Neuronal stem cell (in vitro differentiated cells): ENCODE measurements at regions not wholly inside any gene's neighbourhood (a gene's known extent, or its start where the extent isn't known, plus 50 kb on each side); places are given as distances from the start of the nearest gene placed in this dataset.
"Not testable (repeated sequence)": the region's sequence is repeated elsewhere in the genome, so short reads cannot be mapped to it uniquely, and the experiment has no call there.

Experiments used
- DNase-seq: peaks from one replicate; pipeline ENCODE4 v3.0.0-alpha.2; 2013; ENCODE audit warnings: low spot score
- H2AFZ ChIP-seq: one replicate; pipeline ENCODE4 v1.6.1; 2013; ENCODE audit warnings: mild to moderate bottlenecking, low read length, inconsistent platforms
- H2AK5ac ChIP-seq: 2 replicates; pipeline ENCODE4 v1.6.1; 2013; ENCODE audit warnings: low read depth, mild to moderate bottlenecking, inconsistent platforms, low read length, moderate library complexity, mixed read lengths
- H2BK120ac ChIP-seq: 2 replicates; pipeline ENCODE4 v1.6.1; 2013; ENCODE audit warnings: low read depth, mild to moderate bottlenecking, inconsistent platforms, low read length, moderate library complexity, mixed read lengths
- H2BK12ac ChIP-seq: one replicate; pipeline ENCODE4 v1.6.1; 2013; ENCODE audit warnings: low read length, inconsistent platforms
- H2BK15ac ChIP-seq: 2 replicates; pipeline ENCODE4 v1.6.1; 2013; ENCODE audit warnings: mild to moderate bottlenecking, low read length, inconsistent platforms, mixed read lengths
- H2BK5ac ChIP-seq: one replicate; pipeline ENCODE4 v1.6.1; 2013; ENCODE audit warnings: inconsistent platforms, mild to moderate bottlenecking, low read length, moderate library complexity
- H3K14ac ChIP-seq: one replicate; pipeline ENCODE4 v1.6.1; 2013; ENCODE audit warnings: low read length, inconsistent platforms
- H3K18ac ChIP-seq: 2 replicates; pipeline ENCODE4 v1.6.1; 2013; ENCODE audit warnings: low read length, inconsistent platforms
- H3K23ac ChIP-seq: 2 replicates; pipeline ENCODE4 v1.6.1; 2013; ENCODE audit warnings: low read depth, mild to moderate bottlenecking, mixed read lengths, low read length, inconsistent platforms; ENCODE audit not compliant: poor library complexity
- H3K27ac ChIP-seq: replicated peaks from 3 replicates; pipeline ENCODE4 v1.5.1; 2013; ENCODE audit warnings: low read length, inconsistent platforms
- H3K27me3 ChIP-seq, 3 experiments: 2 replicates each; pipeline ENCODE4 v1.6.1; 2013; ENCODE audit warnings: low read length in 3 of 3, mild to moderate bottlenecking in 2 of 3, inconsistent platforms in 1 of 3, low read depth in 1 of 3, mixed read lengths in 1 of 3, moderate library complexity in 1 of 3; ENCODE audit not compliant: control insufficient read depth in 3 of 3, insufficient read depth in 3 of 3
- H3K36me3 ChIP-seq, 2 donors: replicated peaks in 1 of 2; 2 replicates each; pipeline ENCODE4 v1.6.1; 2013; ENCODE audit warnings: low read length in 2 of 2; ENCODE audit not compliant: control insufficient read depth in 2 of 2, insufficient read depth in 2 of 2
- H3K4ac ChIP-seq: 2 replicates; pipeline ENCODE4 v1.6.1; 2013; ENCODE audit warnings: inconsistent platforms, mild to moderate bottlenecking, low read length, moderate library complexity
- H3K4me1 ChIP-seq, 2 donors: 1 replicate in 1 of 2; 2 replicates in 1 of 2; pipeline ENCODE4 v1.6.1; 2013; ENCODE audit warnings: low read length in 2 of 2, low read depth in 1 of 2; ENCODE audit not compliant: control insufficient read depth in 2 of 2, insufficient read depth in 1 of 2
- H3K4me2 ChIP-seq: one replicate; pipeline ENCODE4 v1.6.1; 2013; ENCODE audit warnings: mild to moderate bottlenecking, low read length, inconsistent platforms; ENCODE audit not compliant: insufficient read depth, poor library complexity, severe bottlenecking
- H3K4me3 ChIP-seq, 2 donors: 2 replicates each; pipeline ENCODE4 v1.5.1; 2013; ENCODE audit warnings: low read length in 2 of 2, mild to moderate bottlenecking in 2 of 2, inconsistent platforms in 1 of 2, moderate library complexity in 1 of 2
- H3K79me1 ChIP-seq: one replicate; pipeline ENCODE4 v1.6.1; 2013; ENCODE audit warnings: low read depth, mild to moderate bottlenecking, inconsistent platforms, low read length, moderate library complexity
- H3K9ac ChIP-seq: one replicate; pipeline ENCODE4 v1.6.1; 2013; ENCODE audit warnings: mild to moderate bottlenecking, low read depth, low read length, inconsistent platforms; ENCODE audit not compliant: poor library complexity
- H3K9me3 ChIP-seq, 2 donors: replicated peaks in 1 of 2; 2 replicates each; pipeline versions ENCODE3 to v1.6.1; 2013; ENCODE audit warnings: low read length in 2 of 2, mild to moderate bottlenecking in 2 of 2, inconsistent platforms in 1 of 2, low read depth in 1 of 2, mixed read lengths in 1 of 2, moderate library complexity in 1 of 2; ENCODE audit not compliant: control insufficient read depth in 2 of 2, insufficient read depth in 1 of 2
- H4K8ac ChIP-seq: one replicate; pipeline ENCODE4 v1.6.1; 2013; ENCODE audit warnings: low read depth, mild to moderate bottlenecking, inconsistent platforms, low read length, moderate library complexity
- H4K91ac ChIP-seq: one replicate; pipeline ENCODE4 v1.6.1; 2013; ENCODE audit warnings: low read length, low read depth, mild to moderate bottlenecking, inconsistent platforms; ENCODE audit not compliant: poor library complexity
- WGBS, 2 donors: extraction: QIAGEN DNeasy Blood & Tissue Kit; methylation state at CpG; one replicate each; pipeline ENCODE4 v1.1.7; 2013; ENCODE audit warnings: missing lambda C conversion rate in 2 of 2, mixed read lengths in 1 of 2; ENCODE audit not compliant: insufficient read length in 2 of 2, insufficient replicate concordance in 1 of 2; ENCODE audit errors: extremely low coverage in 2 of 2; 5-methylcytosine and 5-hydroxymethylcytosine counted together

GRCh38 chrX:98203800-98204199 lies 1320.1 kb downstream of the RPA4 start:
- Histone ChIP-seq H2AK5ac (no peak overlapping the region), H3K36me3 (no peaks in the 10 kb centered on the region), H3K4me1 (no peaks in the 10 kb centered on the region), H3K9ac (no peak overlapping the region), H2BK15ac (no peak overlapping the region), H3K18ac (no peak overlapping the region), H3K4ac (no peak overlapping the region), H2BK12ac (no peak overlapping the region), H3K23ac (no peak overlapping the region), H2AFZ (no peak overlapping the region), H4K91ac (no peak overlapping the region), H4K8ac (no peak overlapping the region), H3K9me3 (no peaks in the 10 kb centered on the region), H3K4me2 (no peak overlapping the region), H3K27ac (no peak overlapping the region), H3K79me1 (no peaks in the 10 kb centered on the region), H2BK120ac (no peak overlapping the region), H2BK5ac (no peak overlapping the region), H3K27me3 (no peaks in the 10 kb centered on the region), H3K14ac (no peak overlapping the region), H3K4me3 (no peak overlapping the region)
- DNase-seq, result no peak
- WGBS, 2 donors, result no CpG with 5 or more reads among the region's 2 CpGs

GRCh38 chrX:98207947-98208346 lies 1324.2 kb downstream of the RPA4 start:
- no CpG with 5 or more reads among the region's 3 CpGs for WGBS, 2 donors
- no peaks in the 10 kb centered on the region for H3K36me3 ChIP-seq
- H3K23ac ChIP-seq, result no peak overlapping the region
- no peak for DNase-seq
- H3K27me3 ChIP-seq, result no peaks in the 10 kb centered on the region
- no peak overlapping the region for H3K4me3 ChIP-seq
- H3K4me1 ChIP-seq, result no peaks in the 10 kb centered on the region
- no peak overlapping the region for H4K8ac ChIP-seq
- H2BK5ac ChIP-seq, result no peak overlapping the region
- no peak overlapping the region for H3K18ac ChIP-seq
- no peak overlapping the region for H3K9ac ChIP-seq
- no peak overlapping the region for H2AK5ac ChIP-seq
- no peak overlapping the region for H3K27ac ChIP-seq
- H3K79me1 ChIP-seq, result no peaks in the 10 kb centered on the region
- H2BK12ac ChIP-seq, result no peak overlapping the region
- no peak overlapping the region for H3K4ac ChIP-seq
- H4K91ac ChIP-seq, result no peak overlapping the region
- no peak overlapping the region for H2BK15ac ChIP-seq
- no peak overlapping the region for H3K14ac ChIP-seq
- no peaks in the 10 kb centered on the region for H3K9me3 ChIP-seq
- no peak overlapping the region for H2BK120ac ChIP-seq
- H3K4me2 ChIP-seq, result no peak overlapping the region
- H2AFZ ChIP-seq, result no peak overlapping the region

GRCh38 chrX:98231003-98231402 lies 1347.3 kb downstream of the RPA4 start:
- Histone ChIP-seq H3K4me1 (no peaks in the 10 kb centered on the region), H3K4me2 (no peak overlapping the region), H2BK15ac (no peak overlapping the region), H3K4ac (no peak overlapping the region), H4K8ac (no peak overlapping the region), H3K18ac (no peak overlapping the region), H2BK120ac (no peak overlapping the region), H3K9ac (no peak overlapping the region), H3K27me3 (no peaks in the 10 kb centered on the region), H2AFZ (no peak overlapping the region), H3K4me3 (no peak overlapping the region), H2BK5ac (no peak overlapping the region), H3K79me1 (no peaks in the 10 kb centered on the region), H3K23ac (no peak overlapping the region), H4K91ac (no peak overlapping the region), H3K27ac (no peak overlapping the region), H3K36me3 (no peaks in the 10 kb centered on the region), H3K9me3 (no peaks in the 10 kb centered on the region), H2BK12ac (no peak overlapping the region), H2AK5ac (no peak overlapping the region), H3K14ac (no peak overlapping the region)
- DNase-seq, result no peak

- H3K9me3 ChIP-seq, H3K79me1 ChIP-seq, H2AK5ac ChIP-seq, H2BK120ac ChIP-seq, DNase-seq, H3K18ac ChIP-seq, H4K91ac ChIP-seq, H3K27ac ChIP-seq, H3K27me3 ChIP-seq, H3K14ac ChIP-seq, H3K36me3 ChIP-seq, H3K4me3 ChIP-seq, H2BK15ac ChIP-seq, H3K4me2 ChIP-seq, H3K23ac ChIP-seq, H2AFZ ChIP-seq, H3K9ac ChIP-seq, H2BK5ac ChIP-seq, H3K4me1 ChIP-seq, H2BK12ac ChIP-seq, H3K4ac ChIP-seq, H4K8ac ChIP-seq: not testable (repeated sequence)
- no CpG with 5 or more reads among the region's 6 CpGs for WGBS, 2 donors
These were observed 1356.4 kb downstream of the RPA4 start for GRCh38 chrX:98240061-98240460.
